ENCODE measurements at regions not wholly inside any gene's neighbourhood (a gene's known extent, or its start where the extent isn't known, plus 50 kb on each side); places are given as distances from the start of the nearest gene placed in this dataset.
A peak's percentile ranks its signal among the peaks of the same experiment; 100 is the strongest.

DNA sequence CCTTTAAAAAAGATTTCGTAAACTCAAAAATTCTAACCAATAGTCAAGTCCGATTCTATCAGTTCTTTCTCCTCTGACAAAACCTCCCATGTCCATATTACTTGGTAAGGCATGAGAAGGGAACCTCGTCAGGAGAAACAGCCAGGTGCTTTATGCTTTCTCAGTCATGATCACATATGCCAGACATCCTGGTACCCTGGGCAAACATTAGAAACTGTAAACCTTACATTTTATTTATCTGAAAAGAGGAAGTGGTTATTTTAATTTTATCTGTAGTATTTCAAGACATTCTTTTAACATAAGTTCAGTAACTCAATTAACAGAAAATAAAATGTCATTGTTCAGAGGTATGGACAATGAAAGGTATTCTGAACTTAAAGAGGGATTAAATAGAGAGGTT is 474.8 kb upstream of the GBE1 start:
- Histone ChIP-seq H3K9me2 (replicated peaks; ENCODE audit: low read length) (no peaks in the 10 kb centered on the region), H3K4me2 (ENCODE audit: low read length) (no peak overlapping the region), H3K27me3 (ENCODE audit: low read length) (no peaks in the 10 kb centered on the region), H3K79me2 (ENCODE audit: low read length) (no peaks in the 10 kb centered on the region), H4K20me1 (ENCODE audit: low read length) (no peaks in the 10 kb centered on the region), H3K27ac (ENCODE audit: low read length) (no peak overlapping the region), H3F3A (ENCODE audit: low read length, unreplicated experiment) (no peaks in the 10 kb centered on the region), H3K36me3 (ENCODE audit: low read depth, low read length) (no peaks in the 10 kb centered on the region), H3K9me3 (ENCODE audit: low read length) (no peaks in the 10 kb centered on the region), H3K4me3 (ENCODE audit: low read length) (no peak overlapping the region), H2AFZ (ENCODE audit: low read length) (no peak overlapping the region), H3K9ac (ENCODE audit: low read length) (no peak overlapping the region), H3K4me1 (ENCODE audit: insufficient read depth, low read length) (no peaks in the 10 kb centered on the region)
- ATAC-seq (no peak), DNase-seq (no peak)
- ChIA-PET CTCF (no interaction called here), POLR2A (ENCODE audit: unreplicated experiment) (no interaction called here)
- no TSS peak for BruUV-seq (replicated peaks)
- intact Hi-C loops (cut with micrococcal nuclease): no loop called here
- no peak for TF ChIP-seq EZH2phosphoT487 (IDR thresholded peaks at IDR 0.05; ENCODE audit: borderline replicate concordance, low read length)
- TF ChIP-seq, protein P1, sequence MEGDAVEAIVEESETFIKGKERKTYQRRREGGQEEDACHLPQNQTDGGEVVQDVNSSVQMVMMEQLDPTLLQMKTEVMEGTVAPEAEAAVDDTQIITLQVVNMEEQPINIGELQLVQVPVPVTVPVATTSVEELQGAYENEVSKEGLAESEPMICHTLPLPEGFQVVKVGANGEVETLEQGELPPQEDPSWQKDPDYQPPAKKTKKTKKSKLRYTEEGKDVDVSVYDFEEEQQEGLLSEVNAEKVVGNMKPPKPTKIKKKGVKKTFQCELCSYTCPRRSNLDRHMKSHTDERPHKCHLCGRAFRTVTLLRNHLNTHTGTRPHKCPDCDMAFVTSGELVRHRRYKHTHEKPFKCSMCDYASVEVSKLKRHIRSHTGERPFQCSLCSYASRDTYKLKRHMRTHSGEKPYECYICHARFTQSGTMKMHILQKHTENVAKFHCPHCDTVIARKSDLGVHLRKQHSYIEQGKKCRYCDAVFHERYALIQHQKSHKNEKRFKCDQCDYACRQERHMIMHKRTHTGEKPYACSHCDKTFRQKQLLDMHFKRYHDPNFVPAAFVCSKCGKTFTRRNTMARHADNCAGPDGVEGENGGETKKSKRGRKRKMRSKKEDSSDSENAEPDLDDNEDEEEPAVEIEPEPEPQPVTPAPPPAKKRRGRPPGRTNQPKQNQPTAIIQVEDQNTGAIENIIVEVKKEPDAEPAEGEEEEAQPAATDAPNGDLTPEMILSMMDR (conservative IDR thresholded peaks at IDR 0.05; ENCODE audit: low read depth, low read length): no peak
- TF ChIP-seq EZH2 (IDR thresholded peaks at IDR 0.05; ENCODE audit: low read length, unreplicated experiment): no peak

DNA sequence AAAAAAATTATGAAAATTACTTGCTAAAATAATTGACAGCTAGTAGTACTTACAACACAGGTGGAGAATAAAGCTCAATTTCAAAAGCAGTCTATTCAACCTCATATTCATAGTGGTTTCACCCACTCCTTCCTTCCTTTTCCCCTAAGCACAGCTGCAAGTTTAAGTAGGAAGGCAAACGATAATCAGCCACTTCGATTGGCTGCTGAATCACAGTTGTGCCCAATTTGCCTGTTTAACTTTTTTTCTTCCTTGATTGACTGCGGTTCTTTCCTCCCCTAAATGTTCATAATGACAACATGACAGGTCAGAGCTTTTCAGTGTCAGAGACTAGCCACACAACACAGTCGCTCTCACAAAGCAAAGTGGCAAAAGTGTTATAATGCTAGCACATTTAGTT is 468.0 kb upstream of the GBE1 start:
- Histone ChIP-seq H3F3A (ENCODE audit: low read length, unreplicated experiment) (no peaks in the 10 kb centered on the region), H3K4me2 (ENCODE audit: low read length) (no peak overlapping the region), H2AFZ (ENCODE audit: low read length) (0 out of 2 replicates have a peak overlapping the region, but pooled peaks have one; percentile 21), H3K4me3 (ENCODE audit: low read length) (no peak overlapping the region), H3K27ac (ENCODE audit: low read length) (no peak overlapping the region), H3K4me1 (ENCODE audit: insufficient read depth, low read length) (no peaks in the 10 kb centered on the region), H3K9me2 (replicated peaks; ENCODE audit: low read length) (no peaks in the 10 kb centered on the region), H4K20me1 (ENCODE audit: low read length) (no peaks in the 10 kb centered on the region), H3K27me3 (ENCODE audit: low read length) (no peaks in the 10 kb centered on the region), H3K79me2 (ENCODE audit: low read length) (no peaks in the 10 kb centered on the region), H3K9ac (ENCODE audit: low read length) (no peak overlapping the region), H3K36me3 (ENCODE audit: low read depth, low read length) (no peaks in the 10 kb centered on the region), H3K9me3 (ENCODE audit: low read length) (no peaks in the 10 kb centered on the region)
- no TSS peak for BruUV-seq (replicated peaks)
- ChIA-PET POLR2A (ENCODE audit: unreplicated experiment) (no interaction called here), CTCF (no interaction called here)
- TF ChIP-seq EZH2phosphoT487 (IDR thresholded peaks at IDR 0.05; ENCODE audit: borderline replicate concordance, low read length) (no peak), EZH2 (IDR thresholded peaks at IDR 0.05; ENCODE audit: low read length, unreplicated experiment) (no peak)
- TF ChIP-seq, protein P1 (conservative IDR thresholded peaks at IDR 0.05; ENCODE audit: low read depth, low read length): no peak
- ATAC-seq (no peak), DNase-seq (no peak)
- intact Hi-C loops (cut with micrococcal nuclease): no loop called here

DNA sequence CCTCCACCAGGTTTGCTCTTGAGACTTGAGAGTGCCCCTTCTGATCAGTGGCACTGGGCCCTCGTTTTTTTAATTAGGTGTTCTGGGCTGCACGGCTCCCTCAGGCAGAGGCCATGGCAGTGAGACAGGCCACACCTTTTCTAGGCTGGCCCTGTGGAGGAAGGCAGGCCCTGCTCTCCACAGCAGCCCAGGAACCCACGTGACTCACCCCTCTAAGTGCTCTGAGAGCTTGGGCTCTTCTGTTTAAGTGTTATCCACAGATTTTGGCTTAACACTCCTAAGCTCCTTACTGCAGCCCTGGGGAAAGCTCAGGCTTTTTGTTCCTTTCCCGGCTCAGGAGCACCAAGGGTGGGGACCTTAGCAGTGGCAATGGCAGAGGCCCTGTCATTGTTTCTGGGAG is 463.2 kb upstream of the GBE1 start:
- H3K27me3 ChIP-seq (ENCODE audit: low read length): no peaks in the 10 kb centered on the region
- no peak overlapping the region for H3K27ac ChIP-seq (ENCODE audit: low read length)
- H3K9me3 ChIP-seq (ENCODE audit: low read length): no peaks in the 10 kb centered on the region
- no peak overlapping the region for H3K4me3 ChIP-seq (ENCODE audit: low read length)
- no peak overlapping the region for H3K9ac ChIP-seq (ENCODE audit: low read length)
- ATAC-seq (peak; percentile 38; the same call in 1 of the 2 replicates), DNase-seq (no peak)
- no peaks in the 10 kb centered on the region for H4K20me1 ChIP-seq (ENCODE audit: low read length)
- BruUV-seq (replicated peaks): no TSS peak
- no peaks in the 10 kb centered on the region for H3K36me3 ChIP-seq (ENCODE audit: low read depth, low read length)
- H3F3A ChIP-seq (ENCODE audit: low read length, unreplicated experiment): no peaks in the 10 kb centered on the region
- H3K79me2 ChIP-seq (ENCODE audit: low read length): no peaks in the 10 kb centered on the region
- no peak overlapping the region for H2AFZ ChIP-seq (ENCODE audit: low read length)
- no peak for TF ChIP-seq EZH2 (IDR thresholded peaks at IDR 0.05; ENCODE audit: low read length, unreplicated experiment)
- TF ChIP-seq, protein P1 (conservative IDR thresholded peaks at IDR 0.05; ENCODE audit: low read depth, low read length): no peak
- TF ChIP-seq EZH2phosphoT487 (IDR thresholded peaks at IDR 0.05; ENCODE audit: borderline replicate concordance, low read length): no peak
- H3K4me1 ChIP-seq (ENCODE audit: insufficient read depth, low read length): 0 out of 2 replicates have a peak, but pooled peaks cover 5% of the 10 kb centered on the region
- H3K4me2 ChIP-seq (ENCODE audit: low read length): no peak overlapping the region
- intact Hi-C loops (cut with micrococcal nuclease): no loop called here
- H3K9me2 ChIP-seq (replicated peaks; ENCODE audit: low read length): no peaks in the 10 kb centered on the region
- ChIA-PET CTCF (no interaction called here), POLR2A (ENCODE audit: unreplicated experiment) (no interaction called here)

All from PC-3 (cell line).